Activated CD4-positive, alpha-beta T cell treated with anti-CD3 and anti-CD28 coated beads for 24 hours (primary cell): ENCODE measurements at regions not wholly inside any gene's neighbourhood (a gene's known extent, or its start where the extent isn't known, plus 50 kb on each side); places are given as distances from the start of the nearest gene placed in this dataset.

Experiments used
- DNase-seq, 2 donors: peaks; one replicate each; pipeline ENCODE4 v3.0.0-alpha.2; 2020; ENCODE audit warnings: low read depth in 2 of 2

GRCh38 chr11:25890626-25891260 lies 441.2 kb upstream of the ANO3 start:
- DNase-seq, result no peak

- no peak for DNase-seq
These were observed 440.0 kb upstream of the ANO3 start for GRCh38 chr11:25891960-25892359.

- DNase-seq, result no peak
These were observed 432.2 kb upstream of the ANO3 start for GRCh38 chr11:25899617-25900160.

- no peak for DNase-seq
These were observed 431.1 kb upstream of the ANO3 start for GRCh38 chr11:25900814-25901213.

- DNase-seq, result no peak
These were observed 430.5 kb upstream of the ANO3 start for GRCh38 chr11:25901415-25901814.

GRCh38 chr11:25902476-25902875 lies 429.5 kb upstream of the ANO3 start:
- DNase-seq, result no peak

GRCh38 chr11:25908726-25909125 lies 423.2 kb upstream of the ANO3 start:
- DNase-seq, result no peak

- DNase-seq, result no peak
These were observed 421.8 kb upstream of the ANO3 start for GRCh38 chr11:25910086-25910485.

GRCh38 chr11:25920356-25920755 lies 411.6 kb upstream of the ANO3 start:
- DNase-seq, result no peak

- no peak for DNase-seq
These were observed 407.3 kb upstream of the ANO3 start for GRCh38 chr11:25924586-25924985.

- no peak for DNase-seq
These were observed 406.6 kb upstream of the ANO3 start for GRCh38 chr11:25925359-25925758.

- DNase-seq, result no peak
These were observed 404.4 kb upstream of the ANO3 start for GRCh38 chr11:25927411-25927953.

- DNase-seq, result no peak
These were observed 403.9 kb upstream of the ANO3 start for GRCh38 chr11:25928076-25928475.

- DNase-seq, result no peak
These were observed 393.0 kb upstream of the ANO3 start for GRCh38 chr11:25938952-25939351.

- no peak for DNase-seq
These were observed 392.2 kb upstream of the ANO3 start for GRCh38 chr11:25939691-25940090.

GRCh38 chr11:25941353-25941752 lies 390.6 kb upstream of the ANO3 start:
- DNase-seq, result no peak

GRCh38 chr11:25943031-25943430 lies 388.9 kb upstream of the ANO3 start:
- no peak for DNase-seq

GRCh38 chr11:25943777-25944661 lies 387.9 kb upstream of the ANO3 start:
- no peak for DNase-seq

GRCh38 chr11:25949918-25950317 lies 382.0 kb upstream of the ANO3 start:
- no peak for DNase-seq

GRCh38 chr11:25953006-25953405 lies 378.9 kb upstream of the ANO3 start:
- no peak for DNase-seq

- DNase-seq, result no peak
These were observed 373.9 kb upstream of the ANO3 start for GRCh38 chr11:25958045-25958444.

GRCh38 chr11:25961539-25961938 lies 370.4 kb upstream of the ANO3 start:
- no peak for DNase-seq
